Epidermal melanocyte (primary cell): ENCODE measurements at regions not wholly inside any gene's neighbourhood (a gene's known extent, or its start where the extent isn't known, plus 50 kb on each side); places are given as distances from the start of the nearest gene placed in this dataset.
"Not testable (repeated sequence)": the region's sequence is repeated elsewhere in the genome, so short reads cannot be mapped to it uniquely, and the experiment has no call there.

Experiments used
- DNase-seq: peaks from one replicate; pipeline ENCODE4 v3.0.0; 2011; ENCODE audit warnings: low spot score; ENCODE audit not compliant: insufficient read length

GRCh38 chr2:147294825-147295392, 549.9 kb upstream of the ACVR2A start:
- DNase-seq: no peak

- DNase-seq: no peak
Observed at GRCh38 chr2:147293991-147294824, 550.6 kb upstream of the ACVR2A start.

- no peak for DNase-seq
Observed at GRCh38 chr2:147288131-147288530, 556.7 kb upstream of the ACVR2A start.

GRCh38 chr2:147275943-147276342, 568.9 kb upstream of the ACVR2A start:
- no peak for DNase-seq

GRCh38 chr2:147273628-147274027, 571.2 kb upstream of the ACVR2A start:
- DNase-seq: no peak

GRCh38 chr2:147273106-147273505, 571.7 kb upstream of the ACVR2A start:
- no peak for DNase-seq

- not testable (repeated sequence) for DNase-seq
Observed at GRCh38 chr2:147269581-147269980, 575.2 kb upstream of the ACVR2A start.

- no peak for DNase-seq
Observed at GRCh38 chr2:147260241-147260640, 584.6 kb upstream of the ACVR2A start.

- DNase-seq: no peak
Observed at GRCh38 chr2:147255812-147256211, 589.0 kb upstream of the ACVR2A start.

GRCh38 chr2:147250652-147251356, 594.0 kb upstream of the ACVR2A start:
- DNase-seq: no peak

- DNase-seq: no peak
Observed at GRCh38 chr2:147247749-147248148, 597.1 kb upstream of the ACVR2A start.

- DNase-seq: no peak
Observed at GRCh38 chr2:147242445-147242844, 602.4 kb upstream of the ACVR2A start.

GRCh38 chr2:147236601-147237000, 608.2 kb upstream of the ACVR2A start:
- DNase-seq: no peak

GRCh38 chr2:147232225-147232669, 612.6 kb upstream of the ACVR2A start:
- DNase-seq: no peak

GRCh38 chr2:147231607-147232006, 613.2 kb upstream of the ACVR2A start:
- no peak for DNase-seq

GRCh38 chr2:147231081-147231480, 613.7 kb upstream of the ACVR2A start:
- no peak for DNase-seq

- no peak for DNase-seq
Observed at GRCh38 chr2:147227313-147227712, 617.5 kb upstream of the ACVR2A start.

- no peak for DNase-seq
Observed at GRCh38 chr2:147224070-147224469, 620.8 kb upstream of the ACVR2A start.

- DNase-seq: no peak
Observed at GRCh38 chr2:147223553-147224060, 621.2 kb upstream of the ACVR2A start.

GRCh38 chr2:147223119-147223518, 621.7 kb upstream of the ACVR2A start:
- no peak for DNase-seq

- no peak for DNase-seq
Observed at GRCh38 chr2:147222506-147222905, 622.3 kb upstream of the ACVR2A start.

GRCh38 chr2:147214914-147215313, 629.9 kb upstream of the ACVR2A start:
- DNase-seq: peak; percentile 38
